GM21447 (cell line): ENCODE measurements at regions not wholly inside any gene's neighbourhood (a gene's known extent, or its start where the extent isn't known, plus 50 kb on each side); places are given as distances from the start of the nearest gene placed in this dataset.
"Not testable (repeated sequence)": the region's sequence is repeated elsewhere in the genome, so short reads cannot be mapped to it uniquely, and the experiment has no call there.

Experiments
- ATAC-seq: cut with Tn5 transposase; IDR thresholded peaks from one replicate; pipeline ENCODE4 v1.9.1; 2021; ENCODE audit not compliant: unreplicated experiment

- no peak for ATAC-seq
These were observed 91.2 kb upstream of the PAM start for GRCh38 chr5:102663749-102664530.

GRCh38 chr5:102664616-102665335 is 90.3 kb upstream of the PAM start:
- ATAC-seq = no peak

GRCh38 chr5:102666164-102666946 is 88.8 kb upstream of the PAM start:
- no peak for ATAC-seq

- no peak for ATAC-seq
These were observed 86.7 kb upstream of the PAM start for GRCh38 chr5:102668220-102668932.

- ATAC-seq = no peak
These were observed 84.8 kb upstream of the PAM start for GRCh38 chr5:102670224-102670836.

GRCh38 chr5:102671033-102671734 is 83.9 kb upstream of the PAM start:
- not testable (repeated sequence) for ATAC-seq

GRCh38 chr5:102678267-102679058 is 76.6 kb upstream of the PAM start:
- ATAC-seq = no peak

GRCh38 chr5:102681403-102681983 is 73.6 kb upstream of the PAM start:
- peak; percentile 97 for ATAC-seq

- ATAC-seq = no peak
These were observed 72.9 kb upstream of the PAM start for GRCh38 chr5:102682101-102682647.

GRCh38 chr5:102688076-102688475 is 67.0 kb upstream of the PAM start:
- ATAC-seq = not testable (repeated sequence)

GRCh38 chr5:102688581-102689342 is 66.3 kb upstream of the PAM start:
- ATAC-seq = not testable (repeated sequence)

GRCh38 chr5:102690910-102691309 is 64.2 kb upstream of the PAM start:
- ATAC-seq = no peak

- no peak for ATAC-seq
These were observed 63.7 kb upstream of the PAM start for GRCh38 chr5:102691434-102691833.

- no peak for ATAC-seq
These were observed 54.8 kb upstream of the PAM start for GRCh38 chr5:102700120-102700831.

- no peak for ATAC-seq
These were observed 54.2 kb upstream of the PAM start for GRCh38 chr5:102700916-102701315.

GRCh38 chr5:102701748-102702147 is 53.4 kb upstream of the PAM start:
- no peak for ATAC-seq
